GM18517 (cell line): ENCODE measurements at regions not wholly inside any gene's neighbourhood (a gene's known extent, or its start where the extent isn't known, plus 50 kb on each side); places are given as distances from the start of the nearest gene placed in this dataset.
A peak's percentile ranks its signal among the peaks of the same experiment; 100 is the strongest.

Experiments used
- ATAC-seq: cut with Tn5 transposase; IDR thresholded peaks from one replicate; pipeline ENCODE4 v1.9.1; 2021; ENCODE audit warnings: mild to moderate bottlenecking, moderate library complexity; ENCODE audit not compliant: unreplicated experiment

DNA sequence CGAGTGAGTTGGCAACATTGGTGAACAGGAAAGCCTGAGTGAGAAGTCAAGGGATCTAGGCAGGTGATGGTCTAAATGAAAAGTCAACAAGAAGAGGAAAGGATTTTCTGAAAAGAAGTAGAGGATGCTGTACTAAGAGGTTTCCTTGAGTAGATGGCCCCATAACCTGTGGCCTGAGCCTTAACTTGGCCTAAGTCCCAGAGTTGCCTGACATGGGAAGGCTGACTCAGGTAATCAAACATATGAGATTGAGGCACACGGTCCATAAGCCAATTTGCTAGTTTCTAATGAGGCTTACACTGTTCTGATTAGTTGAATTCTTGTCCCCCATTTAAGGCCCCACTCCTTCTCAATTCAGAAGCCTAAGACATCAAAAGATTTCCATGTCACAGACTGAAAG lies 262.5 kb upstream of the LMCD1 start:
- ATAC-seq, result no peak

DNA sequence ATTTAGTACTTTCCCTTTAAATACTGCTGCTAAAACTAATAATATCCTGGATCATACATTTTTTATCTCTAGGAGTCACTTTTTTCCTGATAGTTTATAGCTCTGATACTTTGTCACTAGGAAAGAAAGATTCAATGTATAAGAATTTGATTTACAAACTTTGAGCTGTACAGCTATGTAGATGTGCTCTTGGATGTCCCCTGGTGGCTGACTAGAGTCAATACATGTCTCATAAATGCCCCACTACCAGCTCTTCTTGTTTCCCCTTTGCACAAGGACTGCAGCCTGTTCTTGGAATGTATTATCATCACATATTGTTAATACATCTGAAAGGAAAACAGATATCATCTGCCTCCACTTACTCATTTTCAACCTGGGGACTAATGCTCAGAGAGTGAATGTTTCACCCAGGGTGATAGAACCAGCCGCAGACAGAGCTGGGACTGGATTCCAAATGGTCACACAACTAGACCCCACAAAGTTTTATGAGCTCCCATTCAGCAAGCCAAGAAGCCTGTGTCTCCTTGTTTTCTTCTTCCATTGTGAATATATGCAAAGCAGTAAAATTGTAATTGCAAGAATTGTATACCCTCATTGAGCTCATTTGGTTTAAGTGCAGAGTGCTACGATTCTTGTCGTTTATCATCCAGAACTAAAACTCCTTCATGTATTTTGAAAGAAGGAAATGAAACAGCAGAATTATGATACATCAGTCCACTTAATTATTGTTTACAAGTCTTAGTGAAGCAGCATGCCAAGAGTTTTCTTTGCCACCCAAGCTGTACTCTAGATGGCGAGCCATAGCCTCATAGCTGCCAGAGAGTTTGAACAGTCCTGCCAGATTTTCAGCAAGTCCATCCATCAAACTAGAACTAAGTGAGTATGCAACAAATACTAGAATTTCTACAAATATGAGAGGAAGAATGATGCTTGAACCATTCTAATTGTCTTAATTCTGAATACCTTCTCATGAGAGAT lies 261.6 kb upstream of the LMCD1 start:
- ATAC-seq, result peak; percentile 94

- no peak for ATAC-seq
These were observed 255.6 kb upstream of the LMCD1 start for GRCh38 chr3:8246070-8246469.

DNA sequence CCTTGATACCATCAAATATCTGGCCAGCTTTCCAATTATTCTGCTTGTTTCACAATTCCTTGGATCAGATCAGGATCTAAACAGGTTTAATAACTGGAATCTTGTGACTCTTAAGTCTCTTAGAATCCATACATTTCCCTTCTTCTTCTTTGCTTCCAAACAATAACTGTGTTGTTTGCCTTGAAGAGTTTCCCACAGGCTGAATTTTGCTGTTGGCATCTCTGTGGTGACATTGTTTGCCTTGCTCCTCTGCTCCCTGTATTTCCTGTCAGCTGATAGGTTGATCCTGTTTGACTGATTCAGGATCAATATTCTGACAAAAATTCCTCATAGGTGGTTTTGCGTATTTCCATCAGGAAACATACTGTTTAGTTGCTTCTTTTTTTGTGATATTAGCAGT lies 248.4 kb upstream of the LMCD1 start:
- no peak for ATAC-seq

GRCh38 chr3:8254489-8254888 lies 247.1 kb upstream of the LMCD1 start:
- ATAC-seq, result no peak

DNA sequence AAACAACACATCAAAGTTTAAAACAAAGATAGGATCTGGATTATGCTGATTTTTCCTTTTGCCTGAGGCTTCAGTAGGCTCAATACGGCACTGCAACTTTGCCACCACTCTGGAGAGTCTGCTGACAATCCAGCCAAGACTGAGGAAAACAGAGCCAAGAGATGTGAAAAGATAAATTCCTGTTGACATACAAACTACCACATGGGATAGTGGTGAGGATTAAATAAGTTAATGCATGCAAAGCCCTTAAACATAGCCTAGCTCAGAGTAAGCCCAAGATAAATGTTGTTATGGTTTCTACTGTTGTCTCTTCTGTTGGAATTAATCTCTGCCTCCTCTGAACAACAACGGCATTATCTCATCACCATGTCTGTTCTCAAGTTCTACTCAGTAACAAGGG lies 245.9 kb upstream of the LMCD1 start:
- no peak for ATAC-seq

- ATAC-seq, result no peak
These were observed 245.1 kb upstream of the LMCD1 start for GRCh38 chr3:8256441-8257071.

GRCh38 chr3:8261018-8261417 lies 240.6 kb upstream of the LMCD1 start:
- no peak for ATAC-seq

GRCh38 chr3:8266730-8267131 lies 234.9 kb upstream of the LMCD1 start:
- ATAC-seq, result peak; percentile 45

GRCh38 chr3:8273479-8273878 lies 228.1 kb upstream of the LMCD1 start:
- no peak for ATAC-seq

DNA sequence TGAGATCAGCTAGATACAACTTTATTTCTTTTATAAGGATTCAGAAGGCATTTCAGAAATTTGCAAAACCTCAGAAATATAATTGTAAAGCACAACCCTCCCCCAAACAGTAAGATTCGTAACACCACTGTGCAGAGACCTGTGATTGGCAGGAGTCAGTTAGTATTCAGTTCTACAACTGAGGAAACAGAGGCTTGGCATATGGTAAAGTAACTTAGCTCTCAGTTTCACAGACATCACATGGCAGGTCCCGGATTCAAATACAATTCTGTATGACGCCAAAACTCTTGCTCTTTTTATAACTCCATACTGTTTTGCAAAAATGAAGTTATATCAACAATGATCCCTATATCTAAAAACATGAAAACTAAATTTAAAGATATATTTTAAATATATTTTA lies 225.6 kb upstream of the LMCD1 start:
- ATAC-seq, result no peak

GRCh38 chr3:8276506-8276905 lies 225.1 kb upstream of the LMCD1 start:
- no peak for ATAC-seq

- ATAC-seq, result no peak
These were observed 223.2 kb upstream of the LMCD1 start for GRCh38 chr3:8278448-8278847.

DNA sequence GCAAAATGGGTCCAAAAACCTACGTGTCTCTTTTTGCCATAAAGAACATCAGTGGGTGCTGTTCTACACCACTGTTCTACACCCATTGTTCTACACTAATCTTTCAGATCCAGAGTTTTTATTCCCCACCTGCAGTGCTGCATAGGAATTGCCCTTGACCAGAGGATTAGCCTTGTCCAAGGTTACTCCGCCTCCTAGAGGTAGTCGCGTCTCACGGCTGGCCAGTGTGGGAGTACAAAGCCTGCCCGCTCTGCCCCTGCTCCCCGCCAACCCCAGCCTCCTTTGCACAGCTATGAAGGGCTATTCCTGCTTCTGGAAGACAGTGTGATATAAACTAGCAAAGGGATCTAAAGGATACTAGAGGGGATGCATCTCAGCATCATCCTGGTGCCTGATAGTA lies 222.1 kb upstream of the LMCD1 start:
- ATAC-seq, result no peak

DNA sequence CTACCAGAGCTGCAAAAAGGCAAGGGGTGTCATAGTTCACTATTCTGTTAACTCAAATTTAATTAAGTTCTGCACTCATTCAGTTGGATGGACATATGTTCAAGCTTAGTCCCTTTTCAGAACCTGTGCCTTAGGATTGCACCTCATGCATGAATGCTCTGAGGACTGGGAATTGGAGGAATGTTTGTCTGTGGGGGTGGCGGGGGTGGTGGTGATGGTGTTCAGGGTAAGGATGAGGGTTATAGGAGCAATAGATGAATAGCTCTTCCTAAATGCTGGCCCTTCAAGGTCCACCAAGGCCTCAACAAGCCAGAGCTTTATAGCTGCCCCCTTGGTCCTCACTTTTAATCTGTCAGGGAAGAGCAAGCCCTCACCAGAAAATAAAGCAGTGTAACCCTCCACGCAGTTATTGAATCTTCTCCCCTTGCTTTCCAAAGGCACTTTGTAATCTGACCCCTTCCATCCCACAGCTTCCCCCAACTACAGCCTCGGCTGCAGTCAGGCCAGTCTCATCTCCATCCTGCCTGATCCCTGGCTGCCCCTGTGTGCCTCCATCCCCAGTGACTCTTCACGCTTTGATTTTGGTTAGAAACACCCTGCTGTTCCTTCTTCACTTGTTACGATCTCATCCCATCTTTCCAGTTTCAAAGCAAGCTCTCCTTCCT lies 221.6 kb upstream of the LMCD1 start:
- ATAC-seq, result no peak

- ATAC-seq, result no peak
These were observed 219.0 kb upstream of the LMCD1 start for GRCh38 chr3:8282541-8283165.

GRCh38 chr3:8283193-8283592 lies 218.4 kb upstream of the LMCD1 start:
- ATAC-seq, result no peak

- no peak for ATAC-seq
These were observed 215.5 kb upstream of the LMCD1 start for GRCh38 chr3:8286086-8286485.

GRCh38 chr3:8286749-8287148 lies 214.9 kb upstream of the LMCD1 start:
- ATAC-seq, result no peak

GRCh38 chr3:8290611-8291010 lies 211.0 kb upstream of the LMCD1 start:
- no peak for ATAC-seq

DNA sequence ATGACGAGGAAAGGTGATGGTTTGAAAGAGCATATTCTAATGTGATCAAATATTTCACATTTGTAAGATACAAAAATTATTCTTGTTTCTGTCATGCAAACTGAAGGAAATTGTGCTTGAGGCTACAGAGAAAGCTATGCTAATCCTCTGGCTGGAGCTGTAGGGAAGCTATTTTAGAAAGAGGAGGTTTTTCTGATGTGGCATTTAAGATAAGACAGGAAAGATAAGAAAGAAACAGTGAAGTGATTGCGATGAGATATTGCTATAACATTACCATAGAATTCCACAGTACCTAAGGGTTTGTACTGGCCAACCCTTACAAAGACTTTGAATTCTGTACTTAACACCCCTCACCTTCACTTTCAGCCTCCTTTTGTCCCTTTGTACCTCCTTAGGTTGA lies 205.2 kb upstream of the LMCD1 start:
- no peak for ATAC-seq
